ENCODE measurements at regions not wholly inside any gene's neighbourhood (a gene's known extent, or its start where the extent isn't known, plus 50 kb on each side); places are given as distances from the start of the nearest gene placed in this dataset.

DNA sequence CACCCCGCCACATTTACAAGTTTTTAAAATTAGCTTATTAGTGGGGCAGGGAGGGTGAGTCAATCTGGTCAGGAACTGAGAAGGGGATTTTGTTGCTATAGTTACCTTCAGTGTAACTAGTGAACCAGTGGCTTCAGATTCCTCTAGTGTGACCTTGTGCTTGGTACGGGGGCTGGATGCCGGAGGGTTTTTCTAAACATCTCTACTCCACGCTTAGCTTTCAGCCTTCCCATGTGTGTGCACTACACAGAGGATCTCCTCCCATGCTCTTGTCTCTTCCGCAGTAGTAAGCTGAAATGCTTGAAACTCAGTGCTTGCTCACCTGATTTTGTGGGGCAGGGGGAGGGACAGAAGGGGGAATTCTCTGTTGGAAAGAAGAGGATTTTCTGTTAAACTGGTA lies 67.9 kb upstream of the AKAP13 start:
- Mint-ChIP-seq H3K4me3 (no peak overlapping the region), H3K36me3 (ENCODE audit: low read depth) (peaks cover 4% of the 10 kb centered on the region), H3K9me3 (peaks cover 23% of the 10 kb centered on the region), H3K4me1 (peaks cover 12% of the 10 kb centered on the region), H3K27ac (peak overlapping the region in 1 of 3 experiments; percentile 78), H3K27me3 (ENCODE audit: low read depth) (no peaks in the 10 kb centered on the region)
- TF ChIP-seq, protein P1, sequence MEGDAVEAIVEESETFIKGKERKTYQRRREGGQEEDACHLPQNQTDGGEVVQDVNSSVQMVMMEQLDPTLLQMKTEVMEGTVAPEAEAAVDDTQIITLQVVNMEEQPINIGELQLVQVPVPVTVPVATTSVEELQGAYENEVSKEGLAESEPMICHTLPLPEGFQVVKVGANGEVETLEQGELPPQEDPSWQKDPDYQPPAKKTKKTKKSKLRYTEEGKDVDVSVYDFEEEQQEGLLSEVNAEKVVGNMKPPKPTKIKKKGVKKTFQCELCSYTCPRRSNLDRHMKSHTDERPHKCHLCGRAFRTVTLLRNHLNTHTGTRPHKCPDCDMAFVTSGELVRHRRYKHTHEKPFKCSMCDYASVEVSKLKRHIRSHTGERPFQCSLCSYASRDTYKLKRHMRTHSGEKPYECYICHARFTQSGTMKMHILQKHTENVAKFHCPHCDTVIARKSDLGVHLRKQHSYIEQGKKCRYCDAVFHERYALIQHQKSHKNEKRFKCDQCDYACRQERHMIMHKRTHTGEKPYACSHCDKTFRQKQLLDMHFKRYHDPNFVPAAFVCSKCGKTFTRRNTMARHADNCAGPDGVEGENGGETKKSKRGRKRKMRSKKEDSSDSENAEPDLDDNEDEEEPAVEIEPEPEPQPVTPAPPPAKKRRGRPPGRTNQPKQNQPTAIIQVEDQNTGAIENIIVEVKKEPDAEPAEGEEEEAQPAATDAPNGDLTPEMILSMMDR (IDR thresholded peaks at IDR 0.05; ENCODE audit: unreplicated experiment in 3 of 3): no peak

DNA sequence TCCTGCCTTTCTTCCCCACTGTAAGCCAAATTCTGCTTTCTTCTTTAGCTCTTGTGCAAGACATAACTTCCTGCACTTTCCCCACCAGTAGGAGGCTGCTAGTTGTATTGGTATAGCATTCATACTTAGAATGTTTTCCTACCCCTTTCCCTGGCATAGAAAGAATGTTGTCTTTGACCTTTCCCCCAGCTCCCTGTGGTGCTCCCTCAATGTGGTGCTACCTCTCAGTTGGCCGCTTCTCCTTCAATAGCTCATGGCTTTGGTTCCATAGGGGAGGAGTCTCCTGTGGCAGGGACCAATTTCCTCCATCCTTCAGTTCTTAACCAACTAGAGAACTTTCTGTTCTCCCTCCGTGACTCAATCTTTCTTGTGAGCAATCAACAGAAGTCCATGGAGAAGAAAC lies 67.5 kb upstream of the AKAP13 start:
- Mint-ChIP-seq H3K9me3 (peaks cover 23% of the 10 kb centered on the region), H3K27ac (peak overlapping the region in 1 of 3 experiments; percentile 78), H3K4me3 (no peak overlapping the region), H3K4me1 (peaks cover 12% of the 10 kb centered on the region), H3K36me3 (ENCODE audit: low read depth) (peaks cover 4% of the 10 kb centered on the region), H3K27me3 (ENCODE audit: low read depth) (no peaks in the 10 kb centered on the region)
- TF ChIP-seq, protein P1 (IDR thresholded peaks at IDR 0.05; ENCODE audit: unreplicated experiment in 3 of 3): no peak

DNA sequence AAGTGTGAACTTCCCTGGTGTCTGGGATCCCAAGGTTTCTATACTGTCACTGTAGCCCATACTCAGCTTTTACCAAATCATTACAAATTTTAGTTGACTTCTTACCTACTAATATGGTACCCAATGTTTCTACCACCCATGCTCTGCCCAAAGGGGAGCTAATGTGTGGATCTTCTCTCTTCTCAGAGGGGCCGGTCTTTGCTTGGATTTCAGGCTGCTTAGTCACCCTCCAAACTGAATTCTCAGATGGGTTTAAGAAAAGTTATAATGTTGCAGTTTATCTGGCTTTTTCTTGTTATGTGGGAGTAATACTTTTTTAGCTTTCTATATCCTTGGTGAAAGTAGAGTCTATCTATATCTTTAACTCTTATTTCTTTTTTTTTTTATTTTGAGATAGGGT lies 67.1 kb upstream of the AKAP13 start:
- Mint-ChIP-seq H3K27me3 (ENCODE audit: low read depth) (no peaks in the 10 kb centered on the region), H3K9me3 (peaks cover 23% of the 10 kb centered on the region), H3K4me1 (peaks cover 12% of the 10 kb centered on the region), H3K4me3 (no peak overlapping the region), H3K36me3 (ENCODE audit: low read depth) (peaks cover 4% of the 10 kb centered on the region), H3K27ac (no peak overlapping the region)
- TF ChIP-seq, protein P1 (IDR thresholded peaks at IDR 0.05; ENCODE audit: unreplicated experiment in 3 of 3): no peak

DNA sequence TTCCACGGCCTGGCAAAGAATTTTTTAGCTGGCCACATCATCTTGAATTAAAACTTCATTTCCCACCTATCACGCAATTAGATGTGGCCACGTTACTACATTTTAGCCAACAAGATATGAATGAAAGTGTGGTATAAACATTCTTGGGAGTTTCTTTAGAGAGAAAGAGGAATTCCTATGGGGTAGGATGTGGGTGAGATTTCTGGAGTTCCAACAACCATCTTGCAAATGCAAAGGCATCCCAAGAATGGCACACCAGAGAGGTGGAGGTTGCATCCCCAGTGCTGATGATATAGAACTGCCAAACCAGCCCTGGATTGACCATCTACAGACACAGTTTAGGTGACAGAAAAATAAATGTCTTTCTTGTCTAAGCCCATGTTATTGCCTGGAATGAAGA lies 66.3 kb upstream of the AKAP13 start:
- Mint-ChIP-seq H3K9me3 (peaks cover 17% of the 10 kb centered on the region), H3K4me3 (no peak overlapping the region), H3K36me3 (ENCODE audit: low read depth) (peaks cover 4% of the 10 kb centered on the region), H3K27ac (no peak overlapping the region), H3K4me1 (peaks cover 12% of the 10 kb centered on the region), H3K27me3 (ENCODE audit: low read depth) (no peaks in the 10 kb centered on the region)
- TF ChIP-seq, protein P1 (IDR thresholded peaks at IDR 0.05; ENCODE audit: unreplicated experiment in 3 of 3): no peak

- H3K36me3 Mint-ChIP-seq (ENCODE audit: low read depth): peaks cover 7% of the 10 kb centered on the region
- H3K4me3 Mint-ChIP-seq: no peak overlapping the region
- H3K4me1 Mint-ChIP-seq: peaks cover 12% of the 10 kb centered on the region
- H3K27ac Mint-ChIP-seq: no peak overlapping the region
- no peaks in the 10 kb centered on the region for H3K27me3 Mint-ChIP-seq (ENCODE audit: low read depth)
- H3K9me3 Mint-ChIP-seq: peaks cover 17% of the 10 kb centered on the region
- TF ChIP-seq, protein P1 (IDR thresholded peaks at IDR 0.05; ENCODE audit: unreplicated experiment in 3 of 3): no peak
These were observed 65.8 kb upstream of the AKAP13 start for GRCh38 chr15:85314633-85315032.

GRCh38 chr15:85316244-85316934 lies 64.0 kb upstream of the AKAP13 start:
- TF ChIP-seq, protein P1 (IDR thresholded peaks at IDR 0.05; ENCODE audit: unreplicated experiment in 3 of 3): no peak
- Mint-ChIP-seq H3K9me3 (peaks cover 11% of the 10 kb centered on the region), H3K4me1 (peaks cover 12% of the 10 kb centered on the region), H3K27ac (peak overlapping the region; percentile 16 to 53 (median 28)), H3K36me3 (ENCODE audit: low read depth) (peaks cover 4% of the 10 kb centered on the region), H3K4me3 (no peak overlapping the region), H3K27me3 (ENCODE audit: low read depth) (no peaks in the 10 kb centered on the region)

Measured in nephron (organoid).